K562 (cell line): ENCODE measurements at regions not wholly inside any gene's neighbourhood (a gene's known extent, or its start where the extent isn't known, plus 50 kb on each side); places are given as distances from the start of the nearest gene placed in this dataset.

Source experiments
- ATAC-seq: fragments of 200-7000 bp; cut with Tn5 transposase; 3 replicates; pipeline ENCODE4 v1.9.1; 2020; ENCODE audit warnings: moderate library complexity
- BruUV-seq: library from RNA; stranded (reverse); fragments of 400-500 nt; replicated peaks from 2 replicates; lab custom pipeline; 2021; lab: Mats Ljungman, UMichigan
- CTCF ChIA-PET: fragments of 300-600 bp; formaldehyde crosslinking; extraction: SDS; loops from one replicate; lab custom pipeline; 2021; ENCODE audit warnings: low intra/inter-chr PET ratio; lab: Yijun Ruan, JAX
- POLR2A ChIA-PET: fragments of 300-600, 350-650 bp; sonication (Branson Sonifier 250); formaldehyde crosslinking; extraction: SDS; loops from one replicate; lab custom pipeline; 2021; ENCODE audit warnings: antibody characterized with exemption, inconsistent platforms; lab: Yijun Ruan, JAX
- DNase-seq, 4 experiments: peaks; one replicate each; pipeline versions ENCODE4 v3.0.0 to v3.0.0-alpha.2; 2011 to 2018; ENCODE audit warnings: low spot score in 3 of 4, mixed read lengths in 3 of 4; ENCODE audit errors: extremely low read depth in 1 of 4
- FAIRE-seq: peaks from 2 replicates; lab custom pipeline; 2011; peaks lifted over from hg19 to GRCh38; lab: Jason Lieb, UNC
- H2AFZ ChIP-seq: 2 replicates; pipeline ENCODE4 v1.6.0; 2011; ENCODE audit warnings: low read depth, low read length, control low read depth, inconsistent platforms
- H3K27ac ChIP-seq: fragments of 200-600 bp; 3 replicates; pipeline ENCODE4 v1.8.0; 2011; ENCODE audit warnings: low read depth, mild to moderate bottlenecking, control low read depth, inconsistent platforms, low read length, moderate library complexity, mixed read lengths; ENCODE audit errors: extremely low read depth
- H3K27me3 ChIP-seq, 2 experiments: fragments of 300-600 bp in 1 of 2; 2 replicates in 1 of 2; 3 replicates in 1 of 2; pipeline versions ENCODE4 v1.6.0 to v1.8.0; 2011; ENCODE audit warnings: inconsistent platforms in 2 of 2, low read length in 2 of 2, mild to moderate bottlenecking in 1 of 2, mixed read lengths in 1 of 2, moderate library complexity in 1 of 2; ENCODE audit not compliant: control insufficient read depth in 2 of 2, insufficient read depth in 2 of 2
- H3K36me3 ChIP-seq: fragments of 300-600 bp; 3 replicates; pipeline ENCODE4 v1.8.0; 2011; ENCODE audit warnings: mild to moderate bottlenecking, low read length, inconsistent platforms; ENCODE audit not compliant: control insufficient read depth, insufficient read depth
- H3K4me1 ChIP-seq, 2 experiments: fragments of 200-600 bp in 1 of 2; replicated peaks in 1 of 2; 2 replicates in 1 of 2; 3 replicates in 1 of 2; pipeline versions ENCODE4 v1.5.1 to v1.8.0; 2011; ENCODE audit warnings: inconsistent platforms in 2 of 2, low read length in 2 of 2, mild to moderate bottlenecking in 1 of 2, mixed read lengths in 1 of 2, moderate library complexity in 1 of 2; ENCODE audit not compliant: control insufficient read depth in 2 of 2, insufficient read depth in 2 of 2
- H3K4me2 ChIP-seq: 2 replicates; pipeline ENCODE4 v1.6.1; 2011; ENCODE audit warnings: low read length, control low read depth, inconsistent platforms, mixed read lengths; ENCODE audit not compliant: insufficient read depth
- H3K4me3 ChIP-seq: fragments of 200-600 bp; sonication (generic), shearing (Covaris generic); 2 replicates; pipeline ENCODE4 v1.5.1; 2016; ENCODE audit warnings: control low read depth, inconsistent platforms
- H3K79me2 ChIP-seq: fragments of 200-600 bp; 3 replicates; pipeline ENCODE4 v1.8.0; 2011; ENCODE audit warnings: low read length, inconsistent platforms; ENCODE audit not compliant: control insufficient read depth, insufficient read depth
- H3K9ac ChIP-seq, 2 experiments: 2 replicates each; pipeline versions ENCODE4 v1.6.0 to v1.6.1; 2011; ENCODE audit warnings: low read depth in 2 of 2, low read length in 2 of 2, control low read depth in 1 of 2, inconsistent platforms in 1 of 2, mild to moderate bottlenecking in 1 of 2, mixed read lengths in 1 of 2; ENCODE audit not compliant: insufficient read depth in 1 of 2
- H3K9me1 ChIP-seq: one replicate; pipeline ENCODE4 v1.6.0; 2011; ENCODE audit warnings: inconsistent platforms, mild to moderate bottlenecking, low read length, moderate library complexity; ENCODE audit not compliant: control insufficient read depth, insufficient read depth
- H3K9me3 ChIP-seq: replicated peaks from 2 replicates; pipeline ENCODE4 v1.5.1; 2011; ENCODE audit warnings: low read depth, low read length, inconsistent platforms; ENCODE audit not compliant: control insufficient read depth, insufficient read depth
- H4K20me1 ChIP-seq: replicated peaks from 2 replicates; pipeline ENCODE4 v1.6.1; 2011; ENCODE audit warnings: low read length, inconsistent platforms, mixed read lengths; ENCODE audit not compliant: control insufficient read depth, insufficient read depth
- NUFIP1 ChIP-seq: fragments of 450-650 bp; IDR thresholded peaks from 2 replicates; pipeline ENCODE4 v1.6.1; 2018; ENCODE audit not compliant: partially characterized antibody
- PPARD ChIP-seq: fragments of 250-450 bp; sonication (Bioruptor Pico); IDR thresholded peaks from 2 replicates; pipeline ENCODE4 v1.8.0; 2022; ENCODE audit warnings: inconsistent platforms, mild to moderate bottlenecking, moderate library complexity
- SP1 ChIP-seq: sonication (generic); formaldehyde crosslinking; IDR thresholded peaks from 2 replicates; pipeline ENCODE4 v1.8.1; 2022; ENCODE audit warnings: mild to moderate bottlenecking, missing genetic modification reagents
- TEAD1 ChIP-seq, 2 experiments: fragments of 450-650 bp in 1 of 2; sonication (generic) in 1 of 2; formaldehyde crosslinking; IDR thresholded peaks; 2 replicates each; pipeline versions ENCODE4 v1.4.0 to v1.8.0; 2020 to 2022; ENCODE audit warnings: mild to moderate bottlenecking in 2 of 2, missing genetic modification reagents in 1 of 2
- ZFP30 ChIP-seq: fragments of 250-450 bp; sonication (Bioruptor Pico); IDR thresholded peaks from 2 replicates; pipeline ENCODE4 v1.8.0; 2022; ENCODE audit warnings: moderate library complexity, mild to moderate bottlenecking, inconsistent platforms, borderline replicate concordance
- ZNF165 ChIP-seq: fragments of 250-450 bp; sonication (Bioruptor Pico); IDR thresholded peaks from 2 replicates; pipeline ENCODE4 v1.4.0; 2020; ENCODE audit warnings: borderline replicate concordance
- ZNF444 ChIP-seq: fragments of 250-450 bp; sonication (Bioruptor Pico); IDR thresholded peaks from 2 replicates; pipeline ENCODE4 v1.4.0; 2020; ENCODE audit warnings: mild to moderate bottlenecking, moderate library complexity
- WGBS: fragments of 100-300 bp; shearing (Covaris generic); methylation state at CpG from one replicate; pipeline ENCODE4 v1.1.6; 2016; ENCODE audit warnings: low coverage, mixed read lengths; ENCODE audit not compliant: insufficient coverage; ENCODE audit errors: missing lambda C conversion rate; 5-methylcytosine and 5-hydroxymethylcytosine counted together
- in situ Hi-C: fragments of 300-500 bp; cut with MboI; formaldehyde crosslinking; loops from 4 replicates; pipeline ENCODE4 v1.15.0; 2018; ENCODE audit warnings: inconsistent platforms, mixed read lengths
- intact Hi-C: fragments of 100-400 bp; cut with micrococcal nuclease; formaldehyde crosslinking; loops from 2 replicates; pipeline ENCODE4 v1.14.2; 2022
- TF ChIP-seq, protein P1 (sequence below): fragments of 250-450 bp; sonication (Bioruptor Pico); IDR thresholded peaks from 2 replicates; pipeline ENCODE4 v1.4.0; 2020
- TF ChIP-seq, protein P2 (sequence below): fragments of 250-450 bp; sonication (Bioruptor Pico); IDR thresholded peaks from 2 replicates; pipeline ENCODE4 v1.8.0; 2022; ENCODE audit warnings: inconsistent platforms
- TF ChIP-seq, protein P3 (sequence below): fragments of 250-450 bp; sonication (Bioruptor Pico); IDR thresholded peaks from 2 replicates; pipeline ENCODE4 v1.8.0; 2021; ENCODE audit warnings: mild to moderate bottlenecking, moderate library complexity

DNA sequence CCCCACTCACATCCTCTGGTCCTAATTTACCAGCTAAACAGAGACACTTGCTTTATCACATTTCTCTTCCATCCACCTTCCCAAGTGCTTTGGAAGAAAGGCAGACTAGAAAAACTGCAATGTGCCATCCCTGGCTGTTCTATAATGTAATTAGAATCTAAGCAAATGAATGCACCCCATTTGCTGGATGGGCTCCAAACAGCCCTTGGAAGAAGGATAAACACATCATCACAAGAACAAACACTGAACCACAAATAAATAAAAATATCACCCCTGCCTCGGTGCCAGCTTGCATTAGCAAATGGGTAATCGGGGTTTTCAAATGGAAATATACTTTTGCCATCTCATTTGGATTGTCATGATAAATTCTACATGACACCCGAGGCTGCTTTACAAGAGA, 296.6 kb upstream of the ISX start:
- Histone ChIP-seq H3K27ac (no peak overlapping the region), H3K27me3 (no peaks in the 10 kb centered on the region), H3K4me1 (no peaks in the 10 kb centered on the region), H3K36me3 (no peaks in the 10 kb centered on the region), H3K9ac (no peak overlapping the region), H3K9me3 (no peaks in the 10 kb centered on the region), H3K4me3 (no peak overlapping the region), H3K79me2 (no peaks in the 10 kb centered on the region), H3K9me1 (no peaks in the 10 kb centered on the region), H3K4me2 (no peak overlapping the region), H2AFZ (no peak overlapping the region), H4K20me1 (no peaks in the 10 kb centered on the region)
- intact Hi-C loops = no loop called here
- ChIA-PET POLR2A (no interaction called here), CTCF (no interaction called here)
- WGBS = 0% methylated on average over 3 of the region's 3 CpGs
- in situ Hi-C loops = no loop called here
- FAIRE-seq (no peak), ATAC-seq (no peak), DNase-seq (no peak)
- BruUV-seq = no TSS peak
- TF ChIP-seq, protein P1, sequence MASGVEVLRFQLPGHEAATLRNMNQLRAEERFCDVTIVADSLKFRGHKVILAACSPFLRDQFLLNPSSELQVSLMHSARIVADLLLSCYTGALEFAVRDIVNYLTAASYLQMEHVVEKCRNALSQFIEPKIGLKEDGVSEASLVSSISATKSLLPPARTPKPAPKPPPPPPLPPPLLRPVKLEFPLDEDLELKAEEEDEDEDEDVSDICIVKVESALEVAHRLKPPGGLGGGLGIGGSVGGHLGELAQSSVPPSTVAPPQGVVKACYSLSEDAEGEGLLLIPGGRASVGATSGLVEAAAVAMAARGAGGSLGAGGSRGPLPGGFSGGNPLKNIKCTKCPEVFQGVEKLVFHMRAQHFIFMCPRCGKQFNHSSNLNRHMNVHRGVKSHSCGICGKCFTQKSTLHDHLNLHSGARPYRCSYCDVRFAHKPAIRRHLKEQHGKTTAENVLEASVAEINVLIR = no peak
- TF ChIP-seq, protein P2, sequence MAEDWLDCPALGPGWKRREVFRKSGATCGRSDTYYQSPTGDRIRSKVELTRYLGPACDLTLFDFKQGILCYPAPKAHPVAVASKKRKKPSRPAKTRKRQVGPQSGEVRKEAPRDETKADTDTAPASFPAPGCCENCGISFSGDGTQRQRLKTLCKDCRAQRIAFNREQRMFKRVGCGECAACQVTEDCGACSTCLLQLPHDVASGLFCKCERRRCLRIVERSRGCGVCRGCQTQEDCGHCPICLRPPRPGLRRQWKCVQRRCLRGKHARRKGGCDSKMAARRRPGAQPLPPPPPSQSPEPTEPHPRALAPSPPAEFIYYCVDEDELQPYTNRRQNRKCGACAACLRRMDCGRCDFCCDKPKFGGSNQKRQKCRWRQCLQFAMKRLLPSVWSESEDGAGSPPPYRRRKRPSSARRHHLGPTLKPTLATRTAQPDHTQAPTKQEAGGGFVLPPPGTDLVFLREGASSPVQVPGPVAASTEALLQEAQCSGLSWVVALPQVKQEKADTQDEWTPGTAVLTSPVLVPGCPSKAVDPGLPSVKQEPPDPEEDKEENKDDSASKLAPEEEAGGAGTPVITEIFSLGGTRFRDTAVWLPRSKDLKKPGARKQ (CRISPR knock-in tag) = no peak
- no peak for TF ChIP-seq PPARD (CRISPR knock-in tag)
- no peak for TF ChIP-seq SP1 (CRISPR knock-in tag)
- no peak for TF ChIP-seq NUFIP1
- TF ChIP-seq, protein P3, sequence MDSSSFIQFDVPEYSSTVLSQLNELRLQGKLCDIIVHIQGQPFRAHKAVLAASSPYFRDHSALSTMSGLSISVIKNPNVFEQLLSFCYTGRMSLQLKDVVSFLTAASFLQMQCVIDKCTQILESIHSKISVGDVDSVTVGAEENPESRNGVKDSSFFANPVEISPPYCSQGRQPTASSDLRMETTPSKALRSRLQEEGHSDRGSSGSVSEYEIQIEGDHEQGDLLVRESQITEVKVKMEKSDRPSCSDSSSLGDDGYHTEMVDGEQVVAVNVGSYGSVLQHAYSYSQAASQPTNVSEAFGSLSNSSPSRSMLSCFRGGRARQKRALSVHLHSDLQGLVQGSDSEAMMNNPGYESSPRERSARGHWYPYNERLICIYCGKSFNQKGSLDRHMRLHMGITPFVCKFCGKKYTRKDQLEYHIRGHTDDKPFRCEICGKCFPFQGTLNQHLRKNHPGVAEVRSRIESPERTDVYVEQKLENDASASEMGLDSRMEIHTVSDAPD (CRISPR knock-in tag) = no peak
- no peak for TF ChIP-seq ZNF165 (CRISPR knock-in tag)
- no peak for TF ChIP-seq ZNF444 (CRISPR knock-in tag)
- no peak for TF ChIP-seq ZFP30 (CRISPR knock-in tag)
- no peak for TF ChIP-seq TEAD1 (CRISPR knock-in tag; IDR thresholded peaks at IDR 0.05)
